ENCODE measurements at regions not wholly inside any gene's neighbourhood (a gene's known extent, or its start where the extent isn't known, plus 50 kb on each side); places are given as distances from the start of the nearest gene placed in this dataset.
"Not testable (repeated sequence)": the region's sequence is repeated elsewhere in the genome, so short reads cannot be mapped to it uniquely, and the experiment has no call there.

DNA sequence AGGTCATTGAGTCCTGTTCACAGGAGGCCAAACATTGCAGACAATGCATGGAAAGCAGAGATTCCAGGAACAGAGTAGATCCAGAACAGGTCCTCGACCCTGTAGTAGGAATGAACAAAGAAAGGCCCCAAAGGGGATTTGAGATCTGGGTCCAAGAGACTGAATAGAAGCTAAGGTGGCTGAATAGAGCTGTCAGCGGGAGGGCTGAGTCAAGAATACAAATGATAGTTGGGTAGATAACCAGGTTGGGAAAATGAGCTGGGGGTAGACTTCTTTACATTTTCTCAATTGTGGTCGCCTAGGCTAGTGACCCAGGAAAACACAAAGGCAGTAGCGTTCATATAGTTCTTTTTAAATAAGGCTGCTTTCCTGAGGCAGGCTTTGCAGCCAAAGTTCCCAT, 103.4 kb upstream of the ELMO1 start:
- DNase-seq: no peak
- Histone ChIP-seq H3K9me3 (no peaks in the 10 kb centered on the region), H3K27me3 (no peaks in the 10 kb centered on the region), H3K27ac (no peak overlapping the region), H3K4me1 (no peaks in the 10 kb centered on the region), H3K4me3 (no peak overlapping the region), H3K9ac (ENCODE audit: low read depth in 2 of 2, low read length in 2 of 2) (no peak overlapping the region), H3K36me3 (no peaks in the 10 kb centered on the region)
- intact Hi-C loops (cut with DNase I): no loop called here
- TF ChIP-seq CTCF (IDR thresholded peaks at IDR 0.05): no peak

GRCh38 chr7:37552439-37552838, 103.8 kb upstream of the ELMO1 start:
- intact Hi-C loops (cut with DNase I); H3K4me1 ChIP-seq; H3K4me3 ChIP-seq; H3K36me3 ChIP-seq; H3K27ac ChIP-seq; H3K9me3 ChIP-seq; DNase-seq; H3K27me3 ChIP-seq; H3K9ac ChIP-seq (ENCODE audit: low read depth in 2 of 2, low read length in 2 of 2): not testable (repeated sequence)

DNA sequence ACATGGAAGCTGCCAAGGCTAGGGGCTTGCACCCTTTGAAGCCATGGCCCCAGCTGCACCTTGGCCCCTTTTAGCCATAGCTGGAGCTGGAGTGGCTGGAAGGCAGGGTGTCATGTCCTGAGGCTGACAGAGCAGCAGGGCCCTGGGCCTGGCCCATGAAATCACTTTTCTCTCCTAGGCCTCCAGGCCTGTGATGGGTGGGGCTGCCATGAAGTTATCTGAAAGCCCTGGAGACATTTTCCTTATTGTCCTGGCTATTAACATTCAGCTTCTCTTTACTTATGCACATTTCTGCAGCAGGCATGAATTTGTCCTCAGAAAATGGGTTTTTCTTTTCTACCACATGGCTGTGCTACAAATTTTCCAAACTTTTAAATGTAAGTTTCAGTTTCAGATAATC, 106.9 kb upstream of the ELMO1 start:
- no peak for TF ChIP-seq CTCF (IDR thresholded peaks at IDR 0.05)

GRCh38 chr7:37557571-37558209, 109.0 kb upstream of the ELMO1 start:
- no peak overlapping the region for H3K9ac ChIP-seq (ENCODE audit: low read depth in 2 of 2, low read length in 2 of 2)
- H3K9me3 ChIP-seq: no peaks in the 10 kb centered on the region
- H3K36me3 ChIP-seq: no peaks in the 10 kb centered on the region
- no peaks in the 10 kb centered on the region for H3K27me3 ChIP-seq
- H3K4me3 ChIP-seq: no peak overlapping the region
- no peak for DNase-seq
- no peaks in the 10 kb centered on the region for H3K4me1 ChIP-seq
- intact Hi-C loops (cut with DNase I): no loop called here
- no peak for TF ChIP-seq CTCF (IDR thresholded peaks at IDR 0.05)
- H3K27ac ChIP-seq: no peak overlapping the region

More for the DNA sequence above, 106.9 kb upstream of the ELMO1 start:
- Histone ChIP-seq H3K9me3 (no peaks in the 10 kb centered on the region), H3K4me3 (no peak overlapping the region), H3K27me3 (no peaks in the 10 kb centered on the region), H3K27ac (no peak overlapping the region), H3K4me1 (no peaks in the 10 kb centered on the region), H3K36me3 (no peaks in the 10 kb centered on the region), H3K9ac (ENCODE audit: low read depth in 2 of 2, low read length in 2 of 2) (no peak overlapping the region)
- intact Hi-C loops (cut with DNase I): no loop called here
- DNase-seq: no peak

DNA sequence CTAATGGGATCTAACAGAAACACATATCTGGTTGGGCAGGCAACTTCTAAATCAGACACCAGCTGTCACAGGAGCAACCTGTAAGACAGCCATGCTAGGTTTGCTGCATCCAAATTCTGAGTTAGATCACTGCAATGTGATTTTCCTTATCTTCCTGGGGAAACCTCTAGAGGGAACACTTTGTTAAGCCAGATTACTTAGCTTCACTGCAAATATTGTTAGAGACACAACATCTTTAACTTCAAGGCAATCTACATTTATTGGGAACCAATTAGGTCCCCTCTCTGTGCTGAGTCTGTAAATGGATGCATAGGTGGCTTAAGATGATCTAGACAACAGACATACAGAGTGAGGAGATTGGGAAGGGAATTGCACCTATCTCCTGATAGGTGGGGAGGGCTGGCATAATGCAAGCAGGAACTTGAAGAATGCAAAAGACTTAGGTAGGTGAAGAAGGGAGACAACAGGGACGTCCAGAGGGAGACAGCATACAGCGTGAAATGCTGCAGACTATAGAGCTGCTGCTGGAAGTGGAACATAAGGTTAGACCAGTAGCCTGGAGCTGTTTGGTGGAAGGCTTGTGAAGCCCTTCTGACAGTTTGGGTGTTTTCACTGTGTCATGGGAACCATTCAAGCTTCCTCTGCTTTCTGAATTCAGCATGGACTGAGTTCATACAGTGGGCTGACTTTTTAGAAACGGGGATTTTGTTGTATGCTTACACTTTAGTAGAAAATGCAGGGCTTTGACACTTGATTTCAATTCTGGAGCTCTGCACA, 109.8 kb upstream of the ELMO1 start:
- H3K9me3 ChIP-seq: no peaks in the 10 kb centered on the region
- no peak for DNase-seq
- intact Hi-C loops (cut with DNase I): no loop called here
- H3K4me3 ChIP-seq: no peak overlapping the region
- no peak overlapping the region for H3K9ac ChIP-seq (ENCODE audit: low read depth in 2 of 2, low read length in 2 of 2)
- H3K4me1 ChIP-seq: no peaks in the 10 kb centered on the region
- H3K27ac ChIP-seq: no peak overlapping the region
- no peaks in the 10 kb centered on the region for H3K27me3 ChIP-seq
- TF ChIP-seq CTCF (IDR thresholded peaks at IDR 0.05): no peak
- H3K36me3 ChIP-seq: no peaks in the 10 kb centered on the region

GRCh38 chr7:37570145-37570544, 113.4 kb upstream of the GPR141 start:
- Histone ChIP-seq H3K4me1 (no peaks in the 10 kb centered on the region), H3K36me3 (no peaks in the 10 kb centered on the region), H3K4me3 (no peak overlapping the region), H3K27me3 (no peaks in the 10 kb centered on the region), H3K27ac (no peak overlapping the region), H3K9ac (ENCODE audit: low read depth in 2 of 2, low read length in 2 of 2) (no peak overlapping the region), H3K9me3 (no peaks in the 10 kb centered on the region)
- no peak for DNase-seq
- TF ChIP-seq CTCF (IDR thresholded peaks at IDR 0.05): no peak
- intact Hi-C loops (cut with DNase I): no loop called here
